Activated B cell treated with CpG ODN at 0.5 μM for 24 hours (primary cell): ENCODE measurements at regions not wholly inside any gene's neighbourhood (a gene's known extent, or its start where the extent isn't known, plus 50 kb on each side); places are given as distances from the start of the nearest gene placed in this dataset.

Experiments
- ATAC-seq: fragments of 200-7000 bp; cut with Tn5 transposase; one replicate; pipeline ENCODE4 v1.10.0; 2021; ENCODE audit warnings: low read depth, mild to moderate bottlenecking, moderate library complexity
- CTCF ChIA-PET: fragments of 350-600 bp; sonication (Branson Sonifier 250); formaldehyde crosslinking; loops from one replicate; lab custom pipeline; 2021; ENCODE audit warnings: antibody characterized with exemption; lab: Charles Lee
- POLR2A ChIA-PET: fragments of 350-600 bp; sonication (Branson Sonifier 250); formaldehyde crosslinking; loops from one replicate; lab custom pipeline; 2021; ENCODE audit warnings: antibody characterized with exemption; lab: Charles Lee
- DNase-seq: peaks from one replicate; pipeline ENCODE4 v3.0.0; 2022
- H3K27ac Mint-ChIP-seq: one replicate; pipeline ENCODE4 v1.8.0; 2020; ENCODE audit warnings: mixed read lengths
- H3K27me3 Mint-ChIP-seq: one replicate; pipeline ENCODE4 v1.8.0; 2021; ENCODE audit warnings: mixed read lengths
- H3K36me3 Mint-ChIP-seq: one replicate; pipeline ENCODE4 v1.8.0; 2021; ENCODE audit warnings: low read depth, mixed read lengths
- H3K4me1 Mint-ChIP-seq: one replicate; pipeline ENCODE4 v1.8.0; 2021; ENCODE audit warnings: mixed read lengths
- H3K4me3 Mint-ChIP-seq: one replicate; pipeline ENCODE4 v1.8.0; 2020; ENCODE audit warnings: mild to moderate bottlenecking, mixed read lengths
- H3K9me3 Mint-ChIP-seq: one replicate; pipeline ENCODE4 v1.8.0; 2020; ENCODE audit warnings: mixed read lengths
- CTCF ChIP-seq: fragments of 200-600 bp; IDR thresholded peaks from one replicate; pipeline ENCODE4 v1.8.0; 2022; ENCODE audit warnings: antibody characterized with exemption, mild to moderate bottlenecking
- intact Hi-C: fragments of 100-400 bp; cut with micrococcal nuclease; formaldehyde crosslinking; loops from one replicate; pipeline ENCODE4 v1.15.1; 2024

- POLR2A ChIA-PET: no interaction called here
- CTCF ChIA-PET: no interaction called here
- no peak overlapping the region for H3K27ac Mint-ChIP-seq
- no peaks in the 10 kb centered on the region for H3K4me1 Mint-ChIP-seq
- no peak for TF ChIP-seq CTCF
- H3K9me3 Mint-ChIP-seq: no peaks in the 10 kb centered on the region
- H3K4me3 Mint-ChIP-seq: no peak overlapping the region
- intact Hi-C loops: no loop called here
- ATAC-seq (no peak), DNase-seq (no peak)
- no peaks in the 10 kb centered on the region for H3K36me3 Mint-ChIP-seq
- H3K27me3 Mint-ChIP-seq: no peaks in the 10 kb centered on the region
Measured at GRCh38 chr4:77501240-77501639, 104.4 kb upstream of the CXCL13 start.

GRCh38 chr4:77501851-77502250 is 103.8 kb upstream of the CXCL13 start:
- no peaks in the 10 kb centered on the region for H3K27me3 Mint-ChIP-seq
- CTCF ChIA-PET: no interaction called here
- no peaks in the 10 kb centered on the region for H3K4me1 Mint-ChIP-seq
- no peak overlapping the region for H3K27ac Mint-ChIP-seq
- POLR2A ChIA-PET: no interaction called here
- no peaks in the 10 kb centered on the region for H3K36me3 Mint-ChIP-seq
- no peaks in the 10 kb centered on the region for H3K9me3 Mint-ChIP-seq
- DNase-seq (no peak), ATAC-seq (no peak)
- no peak overlapping the region for H3K4me3 Mint-ChIP-seq
- intact Hi-C loops: no loop called here
- no peak for TF ChIP-seq CTCF

- POLR2A ChIA-PET: no interaction called here
- H3K4me1 Mint-ChIP-seq: no peaks in the 10 kb centered on the region
- ATAC-seq: no peak
Measured at GRCh38 chr4:77504407-77504806, 101.2 kb upstream of the CXCL13 start.

GRCh38 chr4:77505275-77505957 is 100.2 kb upstream of the CXCL13 start:
- POLR2A ChIA-PET: no interaction called here
- DNase-seq: no peak
- no peaks in the 10 kb centered on the region for H3K4me1 Mint-ChIP-seq
- H3K4me3 Mint-ChIP-seq: no peak overlapping the region
- TF ChIP-seq CTCF: no peak
- no peak for ATAC-seq
- no peaks in the 10 kb centered on the region for H3K36me3 Mint-ChIP-seq
- no peaks in the 10 kb centered on the region for H3K9me3 Mint-ChIP-seq
- no peak overlapping the region for H3K27ac Mint-ChIP-seq
- intact Hi-C loops: no loop called here
- CTCF ChIA-PET: interaction anchor here (1.7 kb wide), 1 partner anchor 73 kb away, joined by 3 read pairs; no protein-coding TSS in a partner anchor
- no peaks in the 10 kb centered on the region for H3K27me3 Mint-ChIP-seq

More at GRCh38 chr4:77504407-77504806, 101.2 kb upstream of the CXCL13 start:
- CTCF ChIA-PET: interaction anchor here (1.7 kb wide), 1 partner anchor 72 kb away, joined by 3 read pairs; no protein-coding TSS in a partner anchor
- Mint-ChIP-seq H3K27me3 (no peaks in the 10 kb centered on the region), H3K36me3 (no peaks in the 10 kb centered on the region), H3K4me3 (no peak overlapping the region), H3K27ac (peak overlapping the region; percentile 12), H3K9me3 (no peaks in the 10 kb centered on the region)
- DNase-seq: no peak
- intact Hi-C loops: no loop called here
- no peak for TF ChIP-seq CTCF

GRCh38 chr4:77505958-77506319 is 99.7 kb upstream of the CXCL13 start:
- ChIA-PET POLR2A (no interaction called here), CTCF (no interaction called here)
- TF ChIP-seq CTCF: no peak
- ATAC-seq: no peak
- Mint-ChIP-seq H3K4me1 (no peaks in the 10 kb centered on the region), H3K4me3 (no peak overlapping the region), H3K27ac (no peak overlapping the region), H3K9me3 (no peaks in the 10 kb centered on the region), H3K27me3 (no peaks in the 10 kb centered on the region), H3K36me3 (no peaks in the 10 kb centered on the region)
- DNase-seq: no peak
- intact Hi-C loops: no loop called here
